ENCODE measurements at regions not wholly inside any gene's neighbourhood (a gene's known extent, or its start where the extent isn't known, plus 50 kb on each side); places are given as distances from the start of the nearest gene placed in this dataset.
"Not testable (repeated sequence)": the region's sequence is repeated elsewhere in the genome, so short reads cannot be mapped to it uniquely, and the experiment has no call there.

DNA sequence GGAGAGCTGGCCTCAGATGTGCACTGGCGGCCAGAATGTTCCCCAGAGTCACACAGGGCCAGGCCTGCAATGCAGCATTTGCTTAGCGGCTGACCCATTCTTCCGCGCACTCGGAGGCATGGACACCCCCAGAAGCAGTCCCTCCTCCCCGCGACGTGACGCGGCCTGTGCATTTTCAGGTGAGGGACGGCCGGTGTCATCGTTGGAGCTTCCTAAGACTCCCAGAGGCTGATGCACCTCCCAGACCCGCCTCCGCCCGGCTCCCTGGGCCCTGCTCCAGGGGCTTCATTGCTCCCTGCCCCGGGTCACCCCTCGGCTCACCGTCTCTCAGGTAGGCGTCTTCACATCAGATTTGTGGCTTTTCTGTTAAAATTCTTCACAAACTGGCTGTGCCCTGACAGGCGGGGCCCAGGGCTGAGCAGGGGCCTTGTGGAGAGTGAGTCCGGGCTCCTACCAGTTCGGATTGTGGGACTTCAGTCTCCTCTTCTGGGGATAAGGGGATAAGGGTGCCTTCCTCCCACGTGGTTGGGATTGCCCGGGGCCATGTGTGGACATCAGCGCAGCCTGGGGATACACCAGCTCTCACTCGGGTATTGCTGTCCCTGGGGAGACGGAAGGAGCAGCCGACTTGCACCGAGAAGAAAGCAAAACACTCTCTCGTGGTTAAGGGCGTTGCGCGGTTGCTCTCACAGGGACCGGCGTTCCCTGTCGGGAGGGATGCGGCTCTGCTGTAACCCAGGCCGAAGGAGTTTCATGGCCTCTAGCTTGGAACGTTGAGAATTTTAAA is 249.1 kb downstream of the ADGRD1 start:
- DNase-seq (ENCODE audit: low spot score in 2 of 2): peak in 1 of 2 donors; percentile 50
- H3K27me3 ChIP-seq: no peaks in the 10 kb centered on the region
- no peaks in the 10 kb centered on the region for H3K4me1 ChIP-seq
- intact Hi-C loops (cut with DNase I): no loop called here
- no peaks in the 10 kb centered on the region for H3K9me3 ChIP-seq
- H3K4me3 ChIP-seq: no peak overlapping the region
- no peak overlapping the region for H3K27ac ChIP-seq
- no peaks in the 10 kb centered on the region for H3K36me3 ChIP-seq
- TF ChIP-seq, protein P1, sequence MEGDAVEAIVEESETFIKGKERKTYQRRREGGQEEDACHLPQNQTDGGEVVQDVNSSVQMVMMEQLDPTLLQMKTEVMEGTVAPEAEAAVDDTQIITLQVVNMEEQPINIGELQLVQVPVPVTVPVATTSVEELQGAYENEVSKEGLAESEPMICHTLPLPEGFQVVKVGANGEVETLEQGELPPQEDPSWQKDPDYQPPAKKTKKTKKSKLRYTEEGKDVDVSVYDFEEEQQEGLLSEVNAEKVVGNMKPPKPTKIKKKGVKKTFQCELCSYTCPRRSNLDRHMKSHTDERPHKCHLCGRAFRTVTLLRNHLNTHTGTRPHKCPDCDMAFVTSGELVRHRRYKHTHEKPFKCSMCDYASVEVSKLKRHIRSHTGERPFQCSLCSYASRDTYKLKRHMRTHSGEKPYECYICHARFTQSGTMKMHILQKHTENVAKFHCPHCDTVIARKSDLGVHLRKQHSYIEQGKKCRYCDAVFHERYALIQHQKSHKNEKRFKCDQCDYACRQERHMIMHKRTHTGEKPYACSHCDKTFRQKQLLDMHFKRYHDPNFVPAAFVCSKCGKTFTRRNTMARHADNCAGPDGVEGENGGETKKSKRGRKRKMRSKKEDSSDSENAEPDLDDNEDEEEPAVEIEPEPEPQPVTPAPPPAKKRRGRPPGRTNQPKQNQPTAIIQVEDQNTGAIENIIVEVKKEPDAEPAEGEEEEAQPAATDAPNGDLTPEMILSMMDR (IDR thresholded peaks at IDR 0.05): no peak

DNA sequence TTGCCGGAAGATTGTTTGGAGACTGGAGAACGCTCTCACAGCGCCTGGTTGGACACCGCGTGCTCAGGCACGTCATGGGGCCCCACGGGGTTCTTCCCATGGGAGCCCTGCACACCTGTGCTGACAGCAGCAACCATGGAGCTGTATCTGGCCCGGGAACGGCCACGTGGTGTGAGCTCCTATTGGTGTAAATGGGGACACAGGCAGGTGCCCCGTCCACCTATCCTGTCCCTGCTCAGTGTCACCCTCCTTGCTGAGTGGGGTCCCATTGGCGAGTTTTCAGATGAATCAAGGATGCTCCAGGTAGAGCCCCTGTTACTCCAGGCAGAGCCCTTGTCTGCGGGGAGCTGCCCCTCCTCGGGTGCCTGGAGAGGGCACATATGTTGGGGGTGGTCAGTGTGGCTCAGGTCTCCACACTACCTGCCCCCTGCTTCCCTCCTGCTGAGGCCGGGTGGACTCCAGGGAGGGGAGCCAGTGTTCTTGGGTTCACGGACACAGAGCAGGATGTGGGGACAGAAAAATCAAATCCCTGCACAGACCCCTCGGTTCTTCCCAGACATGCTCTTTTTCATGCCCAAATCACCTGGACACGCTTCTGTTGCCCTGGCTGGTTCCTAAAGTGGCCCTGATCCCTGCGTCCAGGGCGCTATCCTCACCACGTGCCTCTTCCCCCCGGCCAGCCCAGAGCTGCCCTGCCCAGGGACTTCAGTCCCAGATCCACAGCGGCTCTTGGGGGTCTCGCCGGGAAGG is 250.1 kb downstream of the ADGRD1 start:
- DNase-seq (ENCODE audit: low spot score in 2 of 2): peak in 1 of 2 donors; percentile 52
- no peak overlapping the region for H3K27ac ChIP-seq
- no peaks in the 10 kb centered on the region for H3K27me3 ChIP-seq
- H3K4me1 ChIP-seq: no peaks in the 10 kb centered on the region
- H3K9me3 ChIP-seq: no peaks in the 10 kb centered on the region
- H3K36me3 ChIP-seq: no peaks in the 10 kb centered on the region
- no peak overlapping the region for H3K4me3 ChIP-seq
- intact Hi-C loops (cut with DNase I): no loop called here
- TF ChIP-seq, protein P1 (IDR thresholded peaks at IDR 0.05): no peak

DNA sequence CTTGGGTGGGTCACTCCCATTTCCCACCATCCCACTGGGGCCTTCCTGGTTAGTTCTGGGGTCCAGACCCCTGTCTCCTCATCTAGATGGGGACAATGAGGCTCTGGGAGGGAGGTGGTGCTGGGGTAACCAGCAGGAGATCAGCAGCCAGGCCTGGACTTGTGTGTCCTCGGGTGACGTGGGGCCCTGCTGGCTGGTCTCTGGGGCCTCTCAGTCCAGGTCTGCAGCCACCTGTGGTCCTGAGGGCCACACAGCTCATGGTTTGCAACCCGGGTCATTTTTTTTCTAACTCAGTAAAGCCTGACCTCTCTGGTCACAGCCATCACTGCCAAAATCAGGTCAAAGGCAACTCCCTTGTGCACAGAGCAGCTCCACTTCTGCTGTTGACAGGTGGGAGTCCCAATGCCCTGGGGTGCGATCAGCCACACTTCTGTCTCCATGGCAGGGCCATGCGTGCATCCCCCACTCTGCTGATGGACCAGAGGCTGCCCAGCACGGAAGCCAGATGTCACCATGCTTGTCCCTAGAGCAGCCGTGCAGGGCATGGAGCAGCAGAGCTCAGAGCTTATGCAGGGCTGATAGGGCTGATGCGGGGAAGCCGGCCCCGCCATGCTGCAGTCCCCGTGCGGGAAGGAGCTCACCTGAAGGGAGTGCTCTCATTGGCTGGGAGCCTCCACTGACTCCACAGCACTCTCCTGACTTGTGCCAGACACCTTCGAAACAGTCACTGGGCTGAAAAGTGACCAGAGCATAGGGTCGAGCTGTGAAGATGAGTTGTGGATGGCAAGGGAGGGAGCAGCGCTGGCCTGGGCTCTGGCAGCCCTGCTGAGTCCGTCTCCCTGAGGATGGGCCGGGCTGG is 250.9 kb downstream of the ADGRD1 start:
- no peaks in the 10 kb centered on the region for H3K4me1 ChIP-seq
- no peaks in the 10 kb centered on the region for H3K9me3 ChIP-seq
- H3K36me3 ChIP-seq: no peaks in the 10 kb centered on the region
- H3K27ac ChIP-seq: no peak overlapping the region
- H3K4me3 ChIP-seq: no peak overlapping the region
- DNase-seq (ENCODE audit: low spot score in 2 of 2): peak in 1 of 2 donors; percentile 47
- no peaks in the 10 kb centered on the region for H3K27me3 ChIP-seq
- TF ChIP-seq, protein P1 (IDR thresholded peaks at IDR 0.05): no peak
- intact Hi-C loops (cut with DNase I): no loop called here

DNA sequence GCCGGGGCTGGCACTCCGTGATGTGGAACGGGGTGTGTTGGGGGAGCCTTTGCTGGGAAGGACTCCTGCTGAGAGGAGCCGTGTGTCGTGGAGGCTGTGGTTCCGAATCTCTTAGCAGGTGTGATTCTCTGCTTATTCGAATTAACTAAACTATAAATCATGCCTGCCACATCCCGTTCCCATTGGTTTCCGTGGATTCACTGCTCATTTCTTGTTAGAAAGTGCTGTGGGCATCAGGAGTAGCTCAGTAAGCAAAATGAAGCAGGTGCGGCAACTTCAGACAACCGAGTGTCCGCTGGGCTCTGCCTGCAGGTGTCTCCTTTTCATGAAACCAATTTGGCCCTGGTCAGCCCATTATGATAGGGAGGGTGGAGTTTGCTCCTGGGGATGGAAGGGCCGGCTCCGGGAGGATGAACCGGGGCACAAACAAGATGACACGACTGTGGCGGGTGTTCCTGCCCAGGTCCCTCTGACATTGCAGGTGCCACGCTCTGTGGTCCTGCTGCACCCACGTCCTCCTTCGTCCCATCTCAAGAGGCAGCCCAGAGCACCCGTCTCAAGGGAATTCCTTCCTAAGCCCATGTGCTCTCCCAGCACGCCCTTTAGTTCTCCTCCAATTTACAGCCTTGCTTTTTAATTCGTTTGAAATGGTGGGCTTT is 251.7 kb downstream of the ADGRD1 start:
- intact Hi-C loops (cut with DNase I); H3K4me3 ChIP-seq; H3K27me3 ChIP-seq; H3K4me1 ChIP-seq; H3K9me3 ChIP-seq; H3K36me3 ChIP-seq; H3K27ac ChIP-seq: not testable (repeated sequence)
- DNase-seq (ENCODE audit: low spot score in 2 of 2): peak in 1 of 2 donors; percentile 33

DNA sequence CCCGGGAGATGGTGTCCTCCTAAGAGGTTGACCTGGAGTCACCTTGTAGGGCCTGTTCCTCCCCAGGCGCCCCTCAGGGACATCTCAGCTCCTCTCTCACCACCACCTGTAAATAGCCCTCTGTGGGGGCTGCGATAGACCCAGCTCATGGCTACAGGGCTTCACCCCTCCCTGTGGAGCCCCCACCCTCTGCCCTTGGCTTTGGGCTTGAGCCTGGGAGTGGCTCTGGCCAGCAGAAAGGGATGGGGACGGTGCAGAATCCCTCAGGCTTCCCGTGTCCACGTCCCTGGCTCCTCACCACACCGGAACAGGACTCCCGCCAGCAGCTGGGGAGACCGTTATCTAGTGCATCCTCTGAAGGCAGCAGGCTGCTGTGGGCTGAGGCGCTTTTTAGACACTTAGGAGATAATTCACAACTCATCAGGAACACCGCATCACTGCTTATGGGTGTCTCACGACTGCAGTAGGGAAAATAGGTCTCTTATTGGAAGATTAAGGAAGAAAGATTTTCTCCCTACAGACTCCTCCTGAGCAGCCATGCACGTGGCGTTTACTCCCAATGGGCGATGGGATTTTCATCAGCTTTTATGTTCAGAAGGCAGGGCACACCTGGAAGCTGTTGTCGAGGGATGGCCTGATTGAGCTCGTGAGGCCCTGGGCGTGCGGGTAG is 253.1 kb downstream of the ADGRD1 start:
- H3K4me1 ChIP-seq; H3K9me3 ChIP-seq; intact Hi-C loops (cut with DNase I); H3K4me3 ChIP-seq; H3K27ac ChIP-seq; H3K36me3 ChIP-seq; H3K27me3 ChIP-seq: not testable (repeated sequence)
- peak in 1 of 2 donors; percentile 50 for DNase-seq (ENCODE audit: low spot score in 2 of 2)

DNA sequence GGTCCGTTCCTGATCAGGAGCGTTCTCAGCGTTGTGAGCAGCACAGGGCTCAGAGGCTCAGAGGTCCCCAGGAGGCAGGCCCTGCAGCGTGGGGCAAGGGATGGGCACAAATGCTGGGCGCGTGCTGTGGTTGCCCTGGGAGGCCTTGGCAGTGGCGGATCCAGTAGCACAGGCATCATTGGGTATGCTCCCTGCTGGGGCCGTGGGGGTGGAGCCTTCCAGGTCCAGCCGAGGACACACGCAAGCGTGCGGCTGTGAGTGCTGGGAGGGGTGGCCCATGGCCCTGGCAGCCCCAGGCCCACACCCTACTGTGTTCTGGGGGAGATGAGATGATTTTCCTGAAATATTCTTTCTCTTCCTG is 253.6 kb downstream of the ADGRD1 start:
- peak in 1 of 2 donors; percentile 41 for DNase-seq (ENCODE audit: low spot score in 2 of 2)
- H3K27me3 ChIP-seq; H3K4me3 ChIP-seq; intact Hi-C loops (cut with DNase I); H3K27ac ChIP-seq; H3K36me3 ChIP-seq; H3K9me3 ChIP-seq; H3K4me1 ChIP-seq: not testable (repeated sequence)

DNA sequence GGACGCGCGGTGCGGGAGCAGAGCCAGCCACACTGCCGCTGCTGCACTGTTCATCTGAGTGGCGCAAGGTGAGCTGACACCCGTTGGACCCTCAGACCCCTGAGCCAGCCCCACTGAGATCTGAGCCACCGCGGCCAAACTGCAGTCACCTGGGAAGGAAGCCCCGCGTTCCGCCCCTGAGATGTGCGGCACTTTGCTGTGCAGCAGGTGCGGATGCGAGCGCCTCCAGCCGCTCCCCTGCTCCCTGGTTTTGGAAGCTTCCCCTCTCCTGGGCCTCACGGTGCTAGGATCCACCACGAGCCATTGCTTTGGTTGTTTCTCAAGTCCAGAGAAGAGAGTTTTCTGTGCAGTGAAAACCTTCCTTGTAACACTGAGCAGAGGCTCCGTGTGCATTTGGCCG is 254.1 kb downstream of the ADGRD1 start:
- intact Hi-C loops (cut with DNase I); H3K27ac ChIP-seq; H3K27me3 ChIP-seq; H3K36me3 ChIP-seq; H3K4me3 ChIP-seq; H3K9me3 ChIP-seq; H3K4me1 ChIP-seq: not testable (repeated sequence)
- peak in 1 of 2 donors; percentile 58 for DNase-seq (ENCODE audit: low spot score in 2 of 2)

Measured in ascending aorta (tissue), 2 donors.